ENCODE measurements at regions not wholly inside any gene's neighbourhood (a gene's known extent, or its start where the extent isn't known, plus 50 kb on each side); places are given as distances from the start of the nearest gene placed in this dataset.

DNA sequence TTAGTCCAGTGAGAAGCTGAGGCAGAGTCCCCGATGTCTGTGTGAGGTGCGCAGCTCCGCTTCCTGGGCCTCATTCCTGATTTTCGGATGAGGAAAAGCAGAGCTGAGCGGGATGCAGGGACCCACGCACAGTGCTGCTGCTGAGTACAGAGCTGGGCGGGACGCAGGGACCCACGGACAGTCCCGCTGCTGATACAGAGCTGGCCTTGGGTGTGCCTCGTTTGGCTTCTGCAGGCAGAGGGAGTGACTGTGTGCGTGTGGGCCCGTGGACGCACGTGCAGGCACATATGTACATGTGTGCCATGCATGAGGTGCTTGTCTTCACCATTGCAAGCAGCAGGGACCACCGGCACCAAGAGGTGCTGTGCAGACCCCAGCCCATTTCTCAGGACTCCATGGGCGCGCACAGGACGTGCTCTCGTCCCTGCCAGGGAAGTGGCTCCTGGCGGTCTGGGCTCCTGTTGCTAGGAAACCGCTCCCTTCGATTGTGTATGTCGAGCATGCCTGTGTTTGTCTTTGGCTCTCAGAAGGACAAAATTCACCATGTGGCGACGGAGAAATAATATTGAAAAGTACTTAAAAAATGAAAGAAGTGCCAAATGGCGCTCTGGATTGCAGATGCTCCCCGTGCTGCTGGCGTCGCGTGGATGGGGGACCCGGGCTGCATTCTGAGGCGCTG, 303.8 kb upstream of the MKI67 start:
- peaks cover 0 to 4% (median 3%) of the 10 kb centered on the region in 3 donors for H3K27me3 ChIP-seq (ENCODE audit: insufficient read depth in 3 of 3, low read length in 2 of 3)
- intact Hi-C loops (cut with DNase I): no loop called here

GRCh38 chr10:128431083-128431482, 304.9 kb upstream of the MKI67 start:
- intact Hi-C loops (cut with DNase I): no loop called here
- no peak for ATAC-seq
- Histone ChIP-seq H3K27ac (no peak overlapping the region), H3K27me3 (ENCODE audit: insufficient read depth in 3 of 3, low read length in 2 of 3) (peaks cover 0 to 4% (median 4%) of the 10 kb centered on the region in 3 donors), H3K4me1 (no peaks in the 10 kb centered on the region), H3K9me3 (no peaks in the 10 kb centered on the region), H3K4me3 (no peak overlapping the region), H3K36me3 (ENCODE audit: insufficient read depth in 1 of 2, low read depth in 1 of 2) (no peaks in the 10 kb centered on the region)
- TF ChIP-seq, protein P1, sequence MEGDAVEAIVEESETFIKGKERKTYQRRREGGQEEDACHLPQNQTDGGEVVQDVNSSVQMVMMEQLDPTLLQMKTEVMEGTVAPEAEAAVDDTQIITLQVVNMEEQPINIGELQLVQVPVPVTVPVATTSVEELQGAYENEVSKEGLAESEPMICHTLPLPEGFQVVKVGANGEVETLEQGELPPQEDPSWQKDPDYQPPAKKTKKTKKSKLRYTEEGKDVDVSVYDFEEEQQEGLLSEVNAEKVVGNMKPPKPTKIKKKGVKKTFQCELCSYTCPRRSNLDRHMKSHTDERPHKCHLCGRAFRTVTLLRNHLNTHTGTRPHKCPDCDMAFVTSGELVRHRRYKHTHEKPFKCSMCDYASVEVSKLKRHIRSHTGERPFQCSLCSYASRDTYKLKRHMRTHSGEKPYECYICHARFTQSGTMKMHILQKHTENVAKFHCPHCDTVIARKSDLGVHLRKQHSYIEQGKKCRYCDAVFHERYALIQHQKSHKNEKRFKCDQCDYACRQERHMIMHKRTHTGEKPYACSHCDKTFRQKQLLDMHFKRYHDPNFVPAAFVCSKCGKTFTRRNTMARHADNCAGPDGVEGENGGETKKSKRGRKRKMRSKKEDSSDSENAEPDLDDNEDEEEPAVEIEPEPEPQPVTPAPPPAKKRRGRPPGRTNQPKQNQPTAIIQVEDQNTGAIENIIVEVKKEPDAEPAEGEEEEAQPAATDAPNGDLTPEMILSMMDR (IDR thresholded peaks at IDR 0.05): no peak
- no peak for DNase-seq
- 69 to 76% (median 76%) methylated on average over 12 of the region's 12 CpGs for WGBS, 3 donors

More for the DNA sequence above, 303.8 kb upstream of the MKI67 start:
- H3K9me3 ChIP-seq: no peaks in the 10 kb centered on the region
- ATAC-seq (no peak), DNase-seq (no peak)
- no peak overlapping the region for H3K4me3 ChIP-seq
- no peaks in the 10 kb centered on the region for H3K4me1 ChIP-seq
- 82 to 88% (median 86%) methylated on average over 33 of the region's 33 CpGs for WGBS, 3 donors
- TF ChIP-seq, protein P1 (IDR thresholded peaks at IDR 0.05): no peak
- no peak overlapping the region for H3K27ac ChIP-seq
- no peaks in the 10 kb centered on the region for H3K36me3 ChIP-seq (ENCODE audit: insufficient read depth in 1 of 2, low read depth in 1 of 2)

- WGBS, 3 donors: 86 to 92% (median 87%) methylated on average over 19 of the region's 19 CpGs
- intact Hi-C loops (cut with DNase I): no loop called here
- H3K27me3 ChIP-seq (ENCODE audit: insufficient read depth in 3 of 3, low read length in 2 of 3): peaks cover 0 to 4% (median 4%) of the 10 kb centered on the region in 3 donors
Measured at GRCh38 chr10:128431506-128431905, 305.3 kb upstream of the MKI67 start.

GRCh38 chr10:128432011-128432410, 305.8 kb upstream of the MKI67 start:
- H3K36me3 ChIP-seq (ENCODE audit: insufficient read depth in 1 of 2, low read depth in 1 of 2): no peaks in the 10 kb centered on the region
- TF ChIP-seq, protein P1 (IDR thresholded peaks at IDR 0.05): no peak
- intact Hi-C loops (cut with DNase I): no loop called here
- ATAC-seq (no peak), DNase-seq (no peak)
- no peaks in the 10 kb centered on the region for H3K9me3 ChIP-seq
- 55 to 69% (median 56%) methylated on average over 7 of the region's 7 CpGs for WGBS, 3 donors
- peaks cover 0 to 4% (median 4%) of the 10 kb centered on the region in 3 donors for H3K27me3 ChIP-seq (ENCODE audit: insufficient read depth in 3 of 3, low read length in 2 of 3)
- no peaks in the 10 kb centered on the region for H3K4me1 ChIP-seq
- no peak overlapping the region for H3K27ac ChIP-seq
- H3K4me3 ChIP-seq: no peak overlapping the region

More at GRCh38 chr10:128431506-128431905, 305.3 kb upstream of the MKI67 start:
- Histone ChIP-seq H3K4me3 (no peak overlapping the region), H3K4me1 (no peaks in the 10 kb centered on the region), H3K27ac (no peak overlapping the region), H3K36me3 (ENCODE audit: insufficient read depth in 1 of 2, low read depth in 1 of 2) (no peaks in the 10 kb centered on the region), H3K9me3 (no peaks in the 10 kb centered on the region)
- ATAC-seq (no peak), DNase-seq (no peak)
- TF ChIP-seq, protein P1 (IDR thresholded peaks at IDR 0.05): no peak

DNA sequence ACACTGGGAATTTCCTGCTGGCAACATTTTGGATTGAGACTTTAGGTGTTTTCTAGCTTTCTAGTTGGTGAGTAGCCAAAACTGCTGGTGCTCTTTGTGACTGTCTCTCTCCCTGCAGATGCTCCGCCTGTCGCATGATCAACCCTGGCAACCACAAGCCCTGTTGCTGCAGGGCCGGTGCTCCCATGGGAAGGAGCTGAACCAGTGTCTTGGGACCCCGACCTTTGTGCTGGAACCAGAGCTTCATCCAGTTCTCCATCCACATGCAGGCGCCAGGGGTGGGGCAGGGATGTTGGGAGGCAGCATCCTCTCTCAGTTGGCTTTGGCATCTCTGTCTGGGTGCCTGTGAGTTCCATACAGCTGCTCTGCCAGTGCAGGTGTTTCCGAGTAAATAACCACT, 306.2 kb upstream of the MKI67 start:
- no peaks in the 10 kb centered on the region for H3K36me3 ChIP-seq (ENCODE audit: insufficient read depth in 1 of 2, low read depth in 1 of 2)
- intact Hi-C loops (cut with DNase I): no loop called here
- DNase-seq: no peak
- TF ChIP-seq, protein P1 (IDR thresholded peaks at IDR 0.05): no peak
- no peak overlapping the region for H3K4me3 ChIP-seq
- peaks cover 0 to 4% (median 1%) of the 10 kb centered on the region in 3 donors for H3K27me3 ChIP-seq (ENCODE audit: insufficient read depth in 3 of 3, low read length in 2 of 3)
- no peaks in the 10 kb centered on the region for H3K4me1 ChIP-seq
- WGBS, 3 donors: 63 to 80% (median 70%) methylated on average over 6 of the region's 6 CpGs
- no peak overlapping the region for H3K27ac ChIP-seq
- H3K9me3 ChIP-seq: no peaks in the 10 kb centered on the region
- ATAC-seq: no peak
